H1 (cell line): ENCODE measurements at regions not wholly inside any gene's neighbourhood (a gene's known extent, or its start where the extent isn't known, plus 50 kb on each side); places are given as distances from the start of the nearest gene placed in this dataset.

Experiments
- SP1 ChIP-seq: IDR thresholded peaks from 2 replicates; pipeline ENCODE4 v1.6.1; 2011; ENCODE audit warnings: low read depth, low read length
- TBP ChIP-seq: IDR thresholded peaks from 2 replicates; pipeline ENCODE4 v1.6.1; 2011; ENCODE audit warnings: low read depth, low read length, improper control_type of control experiment
- TF ChIP-seq, protein P1 (sequence below), 3 experiments: IDR thresholded peaks; 1 replicate in 2 of 3; 2 replicates in 1 of 3; pipeline versions ENCODE4 v1.5.1 to v1.6.1; 2011; ENCODE audit warnings: low read length in 3 of 3, mild to moderate bottlenecking in 3 of 3, inconsistent platforms in 2 of 3, low read depth in 1 of 3, moderate library complexity in 1 of 3; ENCODE audit not compliant: insufficient read depth in 1 of 3; ENCODE audit errors: control extremely low read depth in 1 of 3

- TF ChIP-seq, protein P1, sequence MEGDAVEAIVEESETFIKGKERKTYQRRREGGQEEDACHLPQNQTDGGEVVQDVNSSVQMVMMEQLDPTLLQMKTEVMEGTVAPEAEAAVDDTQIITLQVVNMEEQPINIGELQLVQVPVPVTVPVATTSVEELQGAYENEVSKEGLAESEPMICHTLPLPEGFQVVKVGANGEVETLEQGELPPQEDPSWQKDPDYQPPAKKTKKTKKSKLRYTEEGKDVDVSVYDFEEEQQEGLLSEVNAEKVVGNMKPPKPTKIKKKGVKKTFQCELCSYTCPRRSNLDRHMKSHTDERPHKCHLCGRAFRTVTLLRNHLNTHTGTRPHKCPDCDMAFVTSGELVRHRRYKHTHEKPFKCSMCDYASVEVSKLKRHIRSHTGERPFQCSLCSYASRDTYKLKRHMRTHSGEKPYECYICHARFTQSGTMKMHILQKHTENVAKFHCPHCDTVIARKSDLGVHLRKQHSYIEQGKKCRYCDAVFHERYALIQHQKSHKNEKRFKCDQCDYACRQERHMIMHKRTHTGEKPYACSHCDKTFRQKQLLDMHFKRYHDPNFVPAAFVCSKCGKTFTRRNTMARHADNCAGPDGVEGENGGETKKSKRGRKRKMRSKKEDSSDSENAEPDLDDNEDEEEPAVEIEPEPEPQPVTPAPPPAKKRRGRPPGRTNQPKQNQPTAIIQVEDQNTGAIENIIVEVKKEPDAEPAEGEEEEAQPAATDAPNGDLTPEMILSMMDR (IDR thresholded peaks at IDR 0.05; ENCODE audit: control extremely low read depth in 1 of 3, insufficient read depth in 1 of 3, low read depth in 1 of 3, low read length in 3 of 3), result no peak
- no peak for TF ChIP-seq SP1
- no peak for TF ChIP-seq TBP
These were observed 1228.3 kb upstream of the PCDH20 start for GRCh38 chr13:62643799-62644524.
